GM19238 (cell line): ENCODE measurements at regions not wholly inside any gene's neighbourhood (a gene's known extent, or its start where the extent isn't known, plus 50 kb on each side); places are given as distances from the start of the nearest gene placed in this dataset.

Source experiments
- DNase-seq: peaks from one replicate; pipeline ENCODE4 v3.0.0; 2011; ENCODE audit warnings: low spot score; ENCODE audit not compliant: insufficient read length

GRCh38 chr16:49026566-49027181 is 255.0 kb downstream of the CBLN1 start:
- no peak for DNase-seq

- no peak for DNase-seq
Measured at GRCh38 chr16:49024896-49025295, 256.7 kb downstream of the CBLN1 start.

- no peak for DNase-seq
Measured at GRCh38 chr16:49024016-49024415, 257.6 kb downstream of the CBLN1 start.

GRCh38 chr16:49023050-49023449 is 258.6 kb downstream of the CBLN1 start:
- no peak for DNase-seq

- DNase-seq = no peak
Measured at GRCh38 chr16:49022351-49022963, 259.2 kb downstream of the CBLN1 start.

GRCh38 chr16:49021136-49021535 is 260.5 kb downstream of the CBLN1 start:
- no peak for DNase-seq

GRCh38 chr16:49020436-49020835 is 261.2 kb downstream of the CBLN1 start:
- no peak for DNase-seq

GRCh38 chr16:49019831-49020230 is 261.8 kb downstream of the CBLN1 start:
- no peak for DNase-seq

- no peak for DNase-seq
Measured at GRCh38 chr16:49019081-49019633, 262.5 kb downstream of the CBLN1 start.

GRCh38 chr16:49018259-49018931 is 263.2 kb downstream of the CBLN1 start:
- DNase-seq = no peak

GRCh38 chr16:49017501-49017900 is 264.1 kb downstream of the CBLN1 start:
- DNase-seq = no peak

- DNase-seq = no peak
Measured at GRCh38 chr16:49016461-49016860, 265.2 kb downstream of the CBLN1 start.

- no peak for DNase-seq
Measured at GRCh38 chr16:49015225-49015592, 266.4 kb downstream of the CBLN1 start.

GRCh38 chr16:49014277-49015224 is 267.1 kb downstream of the CBLN1 start:
- DNase-seq = no peak

GRCh38 chr16:49013727-49014080 is 267.9 kb downstream of the CBLN1 start:
- DNase-seq = no peak

- DNase-seq = no peak
Measured at GRCh38 chr16:49012961-49013726, 268.5 kb downstream of the CBLN1 start.

GRCh38 chr16:49011901-49012300 is 269.7 kb downstream of the CBLN1 start:
- DNase-seq = no peak

- DNase-seq = no peak
Measured at GRCh38 chr16:49010879-49011278, 270.8 kb downstream of the CBLN1 start.

- DNase-seq = no peak
Measured at GRCh38 chr16:49010396-49010795, 271.2 kb downstream of the CBLN1 start.

GRCh38 chr16:49009204-49009603 is 272.4 kb downstream of the CBLN1 start:
- no peak for DNase-seq

- DNase-seq = no peak
Measured at GRCh38 chr16:49003992-49004391, 277.6 kb downstream of the CBLN1 start.
